Prostate gland (tissue), 2 donors: ENCODE measurements at regions not wholly inside any gene's neighbourhood (a gene's known extent, or its start where the extent isn't known, plus 50 kb on each side); places are given as distances from the start of the nearest gene placed in this dataset.

ENCODE experiments used
- DNase-seq: peaks from one replicate; pipeline ENCODE4 v3.0.0-alpha.2; 2019; ENCODE audit warnings: low spot score
- H3K27ac ChIP-seq, 2 donors: fragments of 200-600 bp; sonication (generic); 2 replicates each; pipeline ENCODE4 v1.5.1; 2017 to 2019
- H3K27me3 ChIP-seq: fragments of 200-600 bp; sonication (generic); replicated peaks from 2 replicates; pipeline ENCODE4 v1.5.1; 2019; ENCODE audit not compliant: insufficient read depth
- H3K36me3 ChIP-seq, 2 donors: fragments of 200-600 bp; sonication (generic); 1 replicate in 1 of 2; 2 replicates in 1 of 2; pipeline versions ENCODE4 v1.5.1 to v1.8.1; 2017 to 2019
- H3K4me1 ChIP-seq: fragments of 200-600 bp; sonication (generic); replicated peaks from 2 replicates; pipeline ENCODE4 v1.5.1; 2019
- H3K4me3 ChIP-seq, 2 donors: fragments of 200-600 bp; sonication (generic); 2 replicates each; pipeline ENCODE4 v1.5.1; 2017 to 2019
- H3K9me3 ChIP-seq: fragments of 200-600 bp; sonication (generic); 2 replicates; pipeline ENCODE4 v1.5.1; 2017
- CTCF ChIP-seq, 4 experiments: fragments of 200-600 bp in 2 of 4; fragments of 450-650 bp in 2 of 4; sonication (generic) in 2 of 4; IDR thresholded peaks; 1 replicate in 3 of 4; 2 replicates in 1 of 4; pipeline ENCODE4 v1.5.1; 2016 to 2019; ENCODE audit warnings: antibody characterized with exemption in 4 of 4, mild to moderate bottlenecking in 2 of 4, moderate library complexity in 2 of 4
- POLR2A ChIP-seq: fragments of 450-650 bp; IDR thresholded peaks from one replicate; pipeline ENCODE4 v1.6.1; 2016; ENCODE audit warnings: antibody characterized with exemption, mild to moderate bottlenecking
- POLR2AphosphoS5 ChIP-seq: sonication (generic); formaldehyde crosslinking; IDR thresholded peaks from one replicate; pipeline ENCODE4 v1.6.1; 2017; ENCODE audit warnings: antibody characterized with exemption
- WGBS: methylation state at CpG from one replicate; pipeline ENCODE4 v1.1.5; 2018; 5-methylcytosine and 5-hydroxymethylcytosine counted together
- intact Hi-C: fragments of 100-400 bp; cut with DNase I; formaldehyde crosslinking; loops from one replicate; pipeline ENCODE4 v1.14.2; 2022

- Histone ChIP-seq H3K27ac (no peak overlapping the region), H3K4me1 (no peaks in the 10 kb centered on the region), H3K27me3 (no peaks in the 10 kb centered on the region), H3K4me3 (no peak overlapping the region), H3K36me3 (no peaks in the 10 kb centered on the region), H3K9me3 (no peaks in the 10 kb centered on the region)
- intact Hi-C loops, result no loop called here
- DNase-seq, result no peak
- TF ChIP-seq CTCF (IDR thresholded peaks at IDR 0.05), result no peak
- TF ChIP-seq POLR2A, result no peak
- TF ChIP-seq POLR2AphosphoS5, result no peak
- WGBS, result 27% methylated on average over 5 of the region's 5 CpGs
These were observed 154.6 kb downstream of the RFPL4B start for GRCh38 chr6:112501705-112502104.

- no peaks in the 10 kb centered on the region for H3K27me3 ChIP-seq
- H3K36me3 ChIP-seq, result no peaks in the 10 kb centered on the region
- 50% methylated on average over 7 of the region's 7 CpGs for WGBS
- no peak for DNase-seq
- H3K27ac ChIP-seq, result no peak overlapping the region
- H3K4me3 ChIP-seq, result no peak overlapping the region
- TF ChIP-seq POLR2AphosphoS5 (no peak), CTCF (IDR thresholded peaks at IDR 0.05) (peak in 1 of 4 experiments; percentile 24)
- no peaks in the 10 kb centered on the region for H3K4me1 ChIP-seq
- no peaks in the 10 kb centered on the region for H3K9me3 ChIP-seq
- intact Hi-C loops, result no loop called here
These were observed 155.4 kb downstream of the RFPL4B start for GRCh38 chr6:112502351-112503090.

- Histone ChIP-seq H3K27me3 (no peaks in the 10 kb centered on the region), H3K4me3 (no peak overlapping the region), H3K36me3 (no peaks in the 10 kb centered on the region), H3K9me3 (no peaks in the 10 kb centered on the region), H3K4me1 (no peaks in the 10 kb centered on the region), H3K27ac (no peak overlapping the region)
- intact Hi-C loops, result no loop called here
- no peak for TF ChIP-seq POLR2A
- no peak for TF ChIP-seq POLR2AphosphoS5
- TF ChIP-seq CTCF (IDR thresholded peaks at IDR 0.05), result no peak
- WGBS, result 64% methylated on average over 6 of the region's 6 CpGs
- no peak for DNase-seq
These were observed 156.0 kb downstream of the RFPL4B start for GRCh38 chr6:112503091-112503596.

DNA sequence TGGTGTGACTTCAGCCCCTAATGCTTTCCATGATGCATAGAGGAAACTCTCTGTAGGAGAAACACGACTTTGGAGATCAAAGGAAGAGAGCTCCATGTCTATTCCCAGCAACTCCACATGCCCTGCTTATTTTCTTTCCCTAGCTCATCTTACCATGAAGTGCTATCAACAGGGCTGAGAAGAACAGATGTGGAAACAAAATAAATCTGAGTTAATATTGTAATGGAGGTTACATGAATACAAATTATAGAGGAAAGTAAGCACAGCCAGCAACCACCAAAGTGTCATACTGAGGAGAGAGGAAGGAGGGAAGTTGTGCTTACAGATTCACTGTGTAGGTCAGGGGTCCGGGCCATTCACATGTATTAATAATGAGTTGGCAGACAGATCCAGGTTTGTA, 157.5 kb downstream of the RFPL4B start:
- DNase-seq, result no peak
- Histone ChIP-seq H3K27ac (no peak overlapping the region), H3K4me3 (no peak overlapping the region), H3K4me1 (no peaks in the 10 kb centered on the region), H3K36me3 (no peaks in the 10 kb centered on the region), H3K9me3 (no peaks in the 10 kb centered on the region), H3K27me3 (no peaks in the 10 kb centered on the region)
- TF ChIP-seq POLR2A, result no peak
- TF ChIP-seq CTCF (IDR thresholded peaks at IDR 0.05), result no peak
- no peak for TF ChIP-seq POLR2AphosphoS5
- 83% methylated on average over 2 of the region's 2 CpGs for WGBS
- intact Hi-C loops, result no loop called here

- intact Hi-C loops, result no loop called here
- Histone ChIP-seq H3K36me3 (no peaks in the 10 kb centered on the region), H3K4me3 (no peak overlapping the region), H3K27me3 (no peaks in the 10 kb centered on the region), H3K27ac (no peak overlapping the region), H3K9me3 (no peaks in the 10 kb centered on the region), H3K4me1 (no peaks in the 10 kb centered on the region)
- TF ChIP-seq CTCF (IDR thresholded peaks at IDR 0.05) (no peak), POLR2A (no peak), POLR2AphosphoS5 (no peak)
- WGBS, result 97% methylated on average over 1 of the region's 1 CpG
- no peak for DNase-seq
These were observed 164.3 kb downstream of the RFPL4B start for GRCh38 chr6:112511441-112511840.
